MCF 10A (cell line): ENCODE measurements at regions not wholly inside any gene's neighbourhood (a gene's known extent, or its start where the extent isn't known, plus 50 kb on each side); places are given as distances from the start of the nearest gene placed in this dataset.

Experiments
- BruUV-seq: library from RNA; stranded (reverse); fragments of 400-500 nt; replicated peaks from 2 replicates; lab custom pipeline; 2021; lab: Mats Ljungman, UMichigan
- CTCF ChIA-PET: fragments of 300-600 bp; sonication (Branson Sonifier 250); formaldehyde crosslinking; extraction: SDS; loops from one replicate; lab custom pipeline; 2021; ENCODE audit warnings: antibody characterized with exemption, inconsistent platforms; lab: Yijun Ruan, JAX
- POLR2A ChIA-PET: fragments of 300-600, 350-650 bp; sonication (Branson Sonifier 250); formaldehyde crosslinking; extraction: SDS; loops from one replicate; lab custom pipeline; 2020; ENCODE audit warnings: antibody characterized with exemption, inconsistent platforms; lab: Yijun Ruan, JAX
- DNase-seq: peaks from one replicate; pipeline ENCODE4 v3.0.0-alpha.2; 2018; ENCODE audit not compliant: unreplicated experiment
- H3K27ac Mint-ChIP-seq: one replicate; pipeline ENCODE4 v1.8.0; 2022; ENCODE audit warnings: mild to moderate bottlenecking, low read depth, mixed read lengths; ENCODE audit not compliant: unreplicated experiment
- H3K27me3 Mint-ChIP-seq: one replicate; pipeline ENCODE4 v1.8.0; 2022; ENCODE audit warnings: mixed read lengths; ENCODE audit not compliant: insufficient read depth, unreplicated experiment
- H3K36me3 Mint-ChIP-seq: one replicate; pipeline ENCODE4 v1.8.0; 2022; ENCODE audit warnings: mild to moderate bottlenecking, moderate library complexity, mixed read lengths; ENCODE audit not compliant: insufficient read depth, unreplicated experiment
- H3K4me1 Mint-ChIP-seq: one replicate; pipeline ENCODE4 v1.8.0; 2022; ENCODE audit warnings: mixed read lengths; ENCODE audit not compliant: insufficient read depth, unreplicated experiment
- H3K4me3 Mint-ChIP-seq: one replicate; pipeline ENCODE4 v1.8.0; 2022; ENCODE audit warnings: mild to moderate bottlenecking, moderate library complexity, mixed read lengths; ENCODE audit not compliant: unreplicated experiment
- H3K9me3 Mint-ChIP-seq: one replicate; pipeline ENCODE4 v1.8.0; 2022; ENCODE audit warnings: mixed read lengths; ENCODE audit not compliant: unreplicated experiment
- intact Hi-C: fragments of 100-400 bp; cut with micrococcal nuclease; formaldehyde crosslinking; loops from 2 replicates; pipeline ENCODE4 v1.14.1; 2022
- TF ChIP-seq, protein P1 (sequence below): fragments of 200-600 bp; IDR thresholded peaks from one replicate; pipeline ENCODE4 v1.8.0; 2022; ENCODE audit warnings: antibody characterized with exemption, mild to moderate bottlenecking; ENCODE audit not compliant: unreplicated experiment

GRCh38 chr1:157315544-157315943 lies 177.3 kb upstream of the ETV3 start:
- Mint-ChIP-seq H3K9me3 (peaks cover 9% of the 10 kb centered on the region), H3K27ac (no peak overlapping the region), H3K27me3 (peaks cover 31% of the 10 kb centered on the region), H3K4me3 (no peak overlapping the region), H3K4me1 (no peaks in the 10 kb centered on the region), H3K36me3 (no peaks in the 10 kb centered on the region)
- intact Hi-C loops, result loop anchor here (10.0 kb wide), 1 partner anchor 121 kb away; no protein-coding TSS in a partner anchor
- TF ChIP-seq, protein P1, sequence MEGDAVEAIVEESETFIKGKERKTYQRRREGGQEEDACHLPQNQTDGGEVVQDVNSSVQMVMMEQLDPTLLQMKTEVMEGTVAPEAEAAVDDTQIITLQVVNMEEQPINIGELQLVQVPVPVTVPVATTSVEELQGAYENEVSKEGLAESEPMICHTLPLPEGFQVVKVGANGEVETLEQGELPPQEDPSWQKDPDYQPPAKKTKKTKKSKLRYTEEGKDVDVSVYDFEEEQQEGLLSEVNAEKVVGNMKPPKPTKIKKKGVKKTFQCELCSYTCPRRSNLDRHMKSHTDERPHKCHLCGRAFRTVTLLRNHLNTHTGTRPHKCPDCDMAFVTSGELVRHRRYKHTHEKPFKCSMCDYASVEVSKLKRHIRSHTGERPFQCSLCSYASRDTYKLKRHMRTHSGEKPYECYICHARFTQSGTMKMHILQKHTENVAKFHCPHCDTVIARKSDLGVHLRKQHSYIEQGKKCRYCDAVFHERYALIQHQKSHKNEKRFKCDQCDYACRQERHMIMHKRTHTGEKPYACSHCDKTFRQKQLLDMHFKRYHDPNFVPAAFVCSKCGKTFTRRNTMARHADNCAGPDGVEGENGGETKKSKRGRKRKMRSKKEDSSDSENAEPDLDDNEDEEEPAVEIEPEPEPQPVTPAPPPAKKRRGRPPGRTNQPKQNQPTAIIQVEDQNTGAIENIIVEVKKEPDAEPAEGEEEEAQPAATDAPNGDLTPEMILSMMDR, result no peak
- CTCF ChIA-PET, result interaction anchor here (0.6 to 0.9 kb wide), 2 partner anchors 39 to 101 kb away, joined by 3 read pairs; no protein-coding TSS in a partner anchor
- DNase-seq, result no peak
- POLR2A ChIA-PET, result no interaction called here
- no TSS peak for BruUV-seq

- Mint-ChIP-seq H3K36me3 (no peaks in the 10 kb centered on the region), H3K27me3 (peaks cover 43% of the 10 kb centered on the region), H3K4me3 (no peak overlapping the region), H3K27ac (no peak overlapping the region), H3K4me1 (no peaks in the 10 kb centered on the region), H3K9me3 (no peaks in the 10 kb centered on the region)
- TF ChIP-seq, protein P1, result no peak
- POLR2A ChIA-PET, result no interaction called here
- no peak for DNase-seq
- no TSS peak for BruUV-seq
- CTCF ChIA-PET, result no interaction called here
- intact Hi-C loops, result loop anchor here (10.0 kb wide), 1 partner anchor 120 kb away; no protein-coding TSS in a partner anchor
These were observed 176.2 kb upstream of the ETV3 start for GRCh38 chr1:157314408-157314807.

GRCh38 chr1:157313240-157313807 lies 175.1 kb upstream of the ETV3 start:
- H3K9me3 Mint-ChIP-seq, result no peaks in the 10 kb centered on the region
- intact Hi-C loops, result loop anchor here (10.0 kb wide), 1 partner anchor 119 kb away; no protein-coding TSS in a partner anchor
- CTCF ChIA-PET, result interaction anchor here (0.6 to 1.1 kb wide), 4 partner anchors 41 to 176 kb away, joined by 3 to 5 read pairs (median 3); no protein-coding TSS in a partner anchor

More at GRCh38 chr1:157313240-157313807, 175.1 kb upstream of the ETV3 start:
- Mint-ChIP-seq H3K4me1 (no peaks in the 10 kb centered on the region), H3K4me3 (no peak overlapping the region), H3K27me3 (peaks cover 54% of the 10 kb centered on the region), H3K36me3 (no peaks in the 10 kb centered on the region), H3K27ac (no peak overlapping the region)
- POLR2A ChIA-PET, result no interaction called here
- DNase-seq, result no peak
- no TSS peak for BruUV-seq
- TF ChIP-seq, protein P1, result no peak
